Astrocyte (in vitro differentiated cells and primary cell): ENCODE measurements at regions not wholly inside any gene's neighbourhood (a gene's known extent, or its start where the extent isn't known, plus 50 kb on each side); places are given as distances from the start of the nearest gene placed in this dataset.

Experiments
- DNase-seq: peaks from one replicate; pipeline ENCODE4 v3.0.0-alpha.2; 2010; ENCODE audit warnings: low read depth
- FAIRE-seq: peaks from 2 replicates; lab custom pipeline; 2011; peaks lifted over from hg19 to GRCh38; lab: Jason Lieb, UNC
- H2AFZ ChIP-seq: 2 replicates; pipeline ENCODE4 v1.6.0; 2012; ENCODE audit warnings: low read depth, low read length, inconsistent platforms
- H3K27ac ChIP-seq: 2 replicates; pipeline ENCODE4 v1.5.1; 2011; ENCODE audit warnings: low read depth, low read length, inconsistent platforms
- H3K27me3 ChIP-seq: 2 replicates; pipeline ENCODE4 v1.6.0; 2011; ENCODE audit warnings: low read length, inconsistent platforms; ENCODE audit not compliant: insufficient read depth
- H3K36me3 ChIP-seq: 2 replicates; pipeline ENCODE4 v1.5.1; 2011; ENCODE audit warnings: low read length, inconsistent platforms; ENCODE audit not compliant: insufficient read depth
- H3K4me1 ChIP-seq: 2 replicates; pipeline ENCODE4 v1.5.1; 2011; ENCODE audit warnings: low read length, inconsistent platforms; ENCODE audit not compliant: insufficient read depth
- H3K4me2 ChIP-seq: 2 replicates; pipeline ENCODE4 v1.6.0; 2012; ENCODE audit warnings: low read length, inconsistent platforms
- H3K4me3 ChIP-seq: 2 replicates; pipeline ENCODE4 v1.5.1; 2011; ENCODE audit warnings: low read depth, mild to moderate bottlenecking, low read length, inconsistent platforms; ENCODE audit not compliant: insufficient read depth
- H3K79me2 ChIP-seq: 2 replicates; pipeline ENCODE4 v1.6.0; 2012; ENCODE audit warnings: mild to moderate bottlenecking, low read length, inconsistent platforms; ENCODE audit not compliant: insufficient read depth
- H3K9ac ChIP-seq: 2 replicates; pipeline ENCODE4 v1.6.0; 2012; ENCODE audit warnings: mild to moderate bottlenecking, low read length, inconsistent platforms
- H3K9me3 ChIP-seq: 2 replicates; pipeline ENCODE4 v1.5.1; 2012; ENCODE audit warnings: low read depth, mild to moderate bottlenecking, low read length, inconsistent platforms; ENCODE audit not compliant: insufficient read depth
- H4K20me1 ChIP-seq: 2 replicates; pipeline ENCODE4 v1.6.0; 2012; ENCODE audit warnings: low read length, inconsistent platforms; ENCODE audit not compliant: insufficient read depth
- H3K27ac Mint-ChIP-seq: one replicate; pipeline ENCODE4 v1.8.0; 2021; ENCODE audit warnings: mild to moderate bottlenecking, mixed read lengths; ENCODE audit not compliant: unreplicated experiment
- H3K27me3 Mint-ChIP-seq: one replicate; pipeline ENCODE4 v1.8.0; 2021; ENCODE audit warnings: low read depth, mixed read lengths; ENCODE audit not compliant: unreplicated experiment
- H3K36me3 Mint-ChIP-seq: one replicate; pipeline ENCODE4 v1.8.0; 2021; ENCODE audit warnings: low read depth, mixed read lengths; ENCODE audit not compliant: unreplicated experiment
- H3K4me1 Mint-ChIP-seq: one replicate; pipeline ENCODE4 v1.8.0; 2021; ENCODE audit warnings: low read depth, mixed read lengths; ENCODE audit not compliant: unreplicated experiment
- H3K4me3 Mint-ChIP-seq: one replicate; pipeline ENCODE4 v1.8.0; 2021; ENCODE audit warnings: mild to moderate bottlenecking, moderate library complexity, mixed read lengths; ENCODE audit not compliant: unreplicated experiment
- H3K9me3 Mint-ChIP-seq: one replicate; pipeline ENCODE4 v1.8.0; 2021; ENCODE audit warnings: mild to moderate bottlenecking, mixed read lengths; ENCODE audit not compliant: unreplicated experiment
- CTCF ChIP-seq: IDR thresholded peaks from 2 replicates; pipeline ENCODE4 v1.5.1; 2011; ENCODE audit warnings: low read depth, mild to moderate bottlenecking, inconsistent platforms, low read length, moderate library complexity; ENCODE audit not compliant: insufficient read depth
- EZH2 ChIP-seq: IDR thresholded peaks from 2 replicates; pipeline ENCODE4 v1.6.1; 2012; ENCODE audit warnings: mild to moderate bottlenecking, low read length, inconsistent platforms; ENCODE audit not compliant: insufficient read depth

DNA sequence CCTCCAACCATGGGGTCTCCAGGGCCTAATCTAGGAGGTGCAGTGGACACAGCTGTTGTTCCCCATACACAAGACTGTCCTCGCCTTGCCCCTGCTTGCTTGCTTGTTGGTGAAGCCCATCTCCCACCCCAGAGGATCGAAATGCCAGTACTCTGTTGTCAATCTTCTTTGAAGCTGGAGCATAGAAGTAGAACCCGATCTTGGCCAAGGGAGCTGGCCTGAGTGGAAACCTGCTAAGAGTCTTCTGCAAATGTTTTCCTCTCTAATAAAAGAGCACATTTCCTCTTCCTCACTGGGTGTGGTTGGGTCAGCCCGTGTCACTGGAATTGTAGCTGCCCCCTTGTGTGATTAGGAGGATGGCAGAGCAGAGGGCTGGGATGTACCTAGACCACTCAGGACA, 85.4 kb downstream of the HES1 start:
- no peak overlapping the region for H3K4me3 Mint-ChIP-seq
- no peak overlapping the region for H3K27ac Mint-ChIP-seq
- no peaks in the 10 kb centered on the region for H4K20me1 ChIP-seq
- H3K27me3 ChIP-seq, result peaks cover 20% of the 10 kb centered on the region
- H3K4me1 Mint-ChIP-seq, result peaks cover 2% of the 10 kb centered on the region
- H3K9me3 ChIP-seq, result no peaks in the 10 kb centered on the region
- peak overlapping the region; percentile 42 for H3K4me2 ChIP-seq
- peaks cover 8% of the 10 kb centered on the region for H3K4me1 ChIP-seq
- no peak overlapping the region for H3K4me3 ChIP-seq
- H3K9me3 Mint-ChIP-seq, result peaks cover 6% of the 10 kb centered on the region
- H3K36me3 Mint-ChIP-seq, result no peaks in the 10 kb centered on the region
- no peaks in the 10 kb centered on the region for H3K36me3 ChIP-seq
- no peak overlapping the region for H3K9ac ChIP-seq
- peak overlapping the region; percentile 37 for H3K27ac ChIP-seq
- H3K27me3 Mint-ChIP-seq, result peaks cover 74% of the 10 kb centered on the region
- H2AFZ ChIP-seq, result peak overlapping the region; percentile 19
- H3K79me2 ChIP-seq, result no peaks in the 10 kb centered on the region
- DNase-seq (peak; percentile 15), FAIRE-seq (no peak)
- TF ChIP-seq CTCF (no peak), EZH2 (no peak)

DNA sequence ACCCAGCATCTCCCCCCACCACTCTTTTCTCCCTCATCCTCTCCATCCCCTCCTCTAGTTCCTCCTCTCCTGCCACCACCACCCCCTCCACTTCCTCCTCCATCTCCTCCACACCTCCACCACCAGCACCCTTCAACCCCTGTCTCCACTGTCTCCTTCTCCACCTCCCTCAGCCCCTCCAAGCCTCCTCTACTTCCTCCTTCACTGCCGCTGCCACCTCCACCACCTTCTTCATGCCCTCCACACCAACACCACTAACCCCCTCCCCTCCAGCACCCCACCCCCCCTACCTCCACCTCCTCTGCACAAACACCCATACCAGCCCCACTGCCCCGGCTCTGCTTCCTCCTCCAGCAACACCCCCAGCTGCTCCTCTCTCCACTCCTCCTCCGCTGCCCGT, 88.0 kb downstream of the HES1 start:
- DNase-seq, result no peak
- no peak for TF ChIP-seq EZH2
- TF ChIP-seq CTCF, result no peak
- Mint-ChIP-seq H3K27ac (no peak overlapping the region), H3K9me3 (peaks cover 13% of the 10 kb centered on the region), H3K27me3 (peaks cover 75% of the 10 kb centered on the region), H3K36me3 (no peaks in the 10 kb centered on the region), H3K4me3 (no peak overlapping the region), H3K4me1 (peaks cover 2% of the 10 kb centered on the region)
- H3K4me3 ChIP-seq, result no peak overlapping the region
- no peak for FAIRE-seq
- H3K4me1 ChIP-seq, result peaks cover 8% of the 10 kb centered on the region
- H2AFZ ChIP-seq, result no peak overlapping the region
- H3K9ac ChIP-seq, result no peak overlapping the region
- H3K79me2 ChIP-seq, result no peaks in the 10 kb centered on the region
- H3K27me3 ChIP-seq, result peaks cover 20% of the 10 kb centered on the region
- H3K27ac ChIP-seq, result no peak overlapping the region
- H3K36me3 ChIP-seq, result no peaks in the 10 kb centered on the region
- no peak overlapping the region for H3K4me2 ChIP-seq
- H4K20me1 ChIP-seq, result no peaks in the 10 kb centered on the region
- no peaks in the 10 kb centered on the region for H3K9me3 ChIP-seq

DNA sequence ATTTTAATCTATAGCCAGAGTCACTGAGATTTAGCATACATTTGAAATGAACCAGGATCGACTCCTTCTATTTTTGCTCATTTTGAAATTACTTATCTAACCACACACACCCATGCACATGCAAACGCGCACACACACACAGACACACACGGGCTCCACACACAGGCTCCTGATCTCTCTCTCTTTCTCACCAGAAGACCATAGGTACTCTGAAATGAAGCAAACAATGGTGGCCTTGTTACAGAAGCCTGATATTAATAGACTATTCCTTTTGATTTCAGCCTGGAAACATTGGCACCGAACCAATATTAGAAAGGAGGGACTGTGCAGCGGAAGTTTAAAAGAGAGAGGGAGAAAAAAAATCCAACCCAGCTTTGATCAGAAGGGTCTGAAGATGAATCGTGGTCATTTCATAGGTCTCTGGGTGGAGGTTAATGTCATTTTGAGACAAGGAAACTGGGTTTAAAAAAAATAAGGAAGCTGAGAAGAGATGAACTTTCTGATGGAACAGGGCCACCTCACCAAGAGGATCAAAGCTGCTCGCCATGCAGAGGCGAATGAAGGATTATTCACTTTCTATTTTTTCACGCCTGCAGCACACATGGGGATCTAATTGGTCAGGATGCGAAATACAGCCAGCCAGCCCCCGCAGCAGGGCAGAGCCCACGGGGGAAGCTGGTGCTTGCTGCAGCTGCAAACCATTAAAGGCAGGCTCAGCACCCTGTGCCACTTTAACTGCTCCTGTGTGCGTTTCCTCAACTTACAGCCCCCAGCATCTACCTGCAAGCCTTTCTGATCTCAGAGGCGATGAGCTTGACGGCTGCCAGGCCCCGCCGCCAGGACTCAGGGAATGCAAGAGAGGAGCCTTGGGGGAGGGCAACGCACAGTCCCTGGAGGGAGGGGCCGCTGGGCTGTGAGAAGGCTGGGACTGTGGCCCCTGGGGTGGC, 88.8 kb downstream of the HES1 start:
- H3K9ac ChIP-seq, result no peak overlapping the region
- H3K27me3 ChIP-seq, result peaks cover 20% of the 10 kb centered on the region
- no peaks in the 10 kb centered on the region for H3K36me3 Mint-ChIP-seq
- H3K27ac ChIP-seq, result no peak overlapping the region
- no peak overlapping the region for H3K4me2 ChIP-seq
- H3K27ac Mint-ChIP-seq, result no peak overlapping the region
- H3K27me3 Mint-ChIP-seq, result peaks cover 73% of the 10 kb centered on the region
- H3K9me3 Mint-ChIP-seq, result peaks cover 11% of the 10 kb centered on the region
- peaks cover 8% of the 10 kb centered on the region for H3K4me1 ChIP-seq
- H3K9me3 ChIP-seq, result no peaks in the 10 kb centered on the region
- no peak overlapping the region for H2AFZ ChIP-seq
- DNase-seq, result no peak
- H3K4me3 ChIP-seq, result no peak overlapping the region
- no peaks in the 10 kb centered on the region for H3K79me2 ChIP-seq
- H3K4me3 Mint-ChIP-seq, result no peak overlapping the region
- no peaks in the 10 kb centered on the region for H4K20me1 ChIP-seq
- H3K36me3 ChIP-seq, result no peaks in the 10 kb centered on the region
- no peak for TF ChIP-seq EZH2
- no peak for TF ChIP-seq CTCF
- peaks cover 2% of the 10 kb centered on the region for H3K4me1 Mint-ChIP-seq
- FAIRE-seq, result no peak
